Heart right ventricle (tissue), 16 donors: ENCODE measurements at regions not wholly inside any gene's neighbourhood (a gene's known extent, or its start where the extent isn't known, plus 50 kb on each side); places are given as distances from the start of the nearest gene placed in this dataset.

Source experiments
- ATAC-seq, 8 donors: fragments of 200-7000 bp; cut with Tn5 transposase; one replicate each; pipeline ENCODE4 v1.9.1; 2020; ENCODE audit warnings: mild to moderate bottlenecking in 8 of 8, moderate library complexity in 8 of 8, moderate number of reproducible peaks in 1 of 8
- DNase-seq, 2 donors: peaks; one replicate each; pipeline ENCODE4 v3.0.0-alpha.2; 2020
- H3K27ac ChIP-seq, 10 donors: fragments of 200-600 bp; sonication (generic) in 2 of 10; one replicate each; pipeline versions ENCODE4 v1.5.0 to v1.8.0; 2020 to 2022; ENCODE audit warnings: mild to moderate bottlenecking in 3 of 10
- H3K27me3 ChIP-seq, 7 donors: fragments of 200-600 bp; one replicate each; pipeline ENCODE4 v1.8.0; 2021 to 2022; ENCODE audit warnings: mild to moderate bottlenecking in 2 of 7
- H3K36me3 ChIP-seq, 9 donors: fragments of 200-600 bp; sonication (generic) in 1 of 9; one replicate each; pipeline versions ENCODE4 v1.5.0 to v1.8.0; 2020 to 2022; ENCODE audit warnings: mild to moderate bottlenecking in 2 of 9
- H3K4me1 ChIP-seq, 9 donors: fragments of 200-600 bp; sonication (generic) in 1 of 9; one replicate each; pipeline versions ENCODE4 v1.5.0 to v1.8.0; 2020 to 2022; ENCODE audit warnings: mild to moderate bottlenecking in 4 of 9
- H3K4me3 ChIP-seq, 10 donors: fragments of 200-600 bp; sonication (generic) in 2 of 10; one replicate each; pipeline versions ENCODE4 v1.5.0 to v1.8.0; 2020 to 2022; ENCODE audit warnings: mild to moderate bottlenecking in 7 of 10, moderate library complexity in 2 of 10
- H3K9me3 ChIP-seq, 11 donors: fragments of 200-600 bp in 10 of 11; sonication (generic) in 2 of 11; one replicate each; pipeline versions ENCODE4 v1.5.0 to v1.8.0; 2013 to 2022; ENCODE audit warnings: mild to moderate bottlenecking in 2 of 11, control low read depth in 1 of 11, moderate library complexity in 1 of 11
- WGBS, 2 donors: extraction: QIAGEN DNeasy Blood & Tissue Kit; methylation state at CpG; one replicate each; pipeline ENCODE4 v1.1.7; 2013; ENCODE audit warnings: inconsistent platforms in 1 of 2; 5-methylcytosine and 5-hydroxymethylcytosine counted together
- intact Hi-C, 10 donors: fragments of 100-400 bp; cut with DNase I; formaldehyde crosslinking; loops; one replicate each; pipeline versions ENCODE4 v1.11.1 to v1.14.2; 2022
- TF ChIP-seq, protein P1 (sequence below), 9 donors: fragments of 200-600 bp; sonication (generic) in 2 of 9; IDR thresholded peaks; one replicate each; pipeline versions ENCODE4 v1.5.0 to v1.8.0; 2021 to 2022; ENCODE audit warnings: antibody characterized with exemption in 9 of 9, mild to moderate bottlenecking in 5 of 9, moderate library complexity in 1 of 9
- donor health status: Arrhythmogenic right ventricular cardiomyopathy.
- donor health status: ischemic (EF 13 %, LVEDD 7.1; RV severe dilation, severe dysfunction).
- donor health status: healthy with polysubstance abuse.
- donor health status: DM: no; HTN: yes; CAD: no.
- donor health status: DM: no; HTN: no; CAD: no.
- donor health status: ischemic (EF 25% LVEDD 6.9; RV normal size, moderate dysfunction).
- donor health status: ischemic (EF 25% LVEDD 5.7; RV mildly dilated, moderate dysfunction).
- donor health status: healthy.
- donor health status: DM: yes; HTN: yes; CAD: no.
- donor health status: Ischemic cardiomyopathy.
- donor health status: ischemic (EF 35%, LVEDD 5.7; RV mildly dilated, moderate dysfunction).
- donor health status: nonischemic (EF 11% LVEDD 7.7; RV severe dilation, severe dysfunction).
- donor health status: DM: yes; HTN: yes; CAD: no.
- donor health status: PGD.
- donor health status: ischemic (EF 29% LVEDD 5.4; RV normal size, mild dysfunction).
- donor health status: nonischemic (EF 23%, LVEDD 6.1; RV moderate dilation, normal function).

DNA sequence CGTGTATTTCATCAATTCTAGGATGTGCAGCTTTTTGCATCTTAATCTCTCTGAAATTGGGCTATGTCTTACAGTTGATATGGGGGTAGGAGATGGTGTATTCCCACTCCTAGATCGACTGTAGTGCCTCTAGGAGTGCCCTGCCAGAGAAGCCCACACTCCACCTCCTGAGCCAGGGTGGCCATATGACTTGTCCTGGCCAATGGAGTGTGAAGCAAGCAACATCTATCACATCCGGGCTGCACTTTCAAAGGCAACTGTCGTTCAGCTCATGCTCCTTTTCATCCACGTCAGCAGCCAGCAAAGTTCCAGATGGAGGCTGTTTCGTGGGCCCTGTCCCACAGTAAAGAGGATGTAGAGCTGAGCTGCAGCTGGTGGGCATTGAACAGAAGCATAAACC lies 149.4 kb upstream of the SLC1A4 start:
- H3K27me3 ChIP-seq: no peaks in the 10 kb centered on the region
- no peak overlapping the region for H3K4me3 ChIP-seq
- H3K4me1 ChIP-seq: peaks cover 0 to 54% (median 5%) of the 10 kb centered on the region in 9 donors
- H3K27ac ChIP-seq: peak overlapping the region in 1 of 10 donors; percentile 81
- H3K36me3 ChIP-seq: no peaks in the 10 kb centered on the region
- ATAC-seq (peak in 3 of 8 donors; percentile 27 to 52 (median 36)), DNase-seq (no peak)
- TF ChIP-seq, protein P1, sequence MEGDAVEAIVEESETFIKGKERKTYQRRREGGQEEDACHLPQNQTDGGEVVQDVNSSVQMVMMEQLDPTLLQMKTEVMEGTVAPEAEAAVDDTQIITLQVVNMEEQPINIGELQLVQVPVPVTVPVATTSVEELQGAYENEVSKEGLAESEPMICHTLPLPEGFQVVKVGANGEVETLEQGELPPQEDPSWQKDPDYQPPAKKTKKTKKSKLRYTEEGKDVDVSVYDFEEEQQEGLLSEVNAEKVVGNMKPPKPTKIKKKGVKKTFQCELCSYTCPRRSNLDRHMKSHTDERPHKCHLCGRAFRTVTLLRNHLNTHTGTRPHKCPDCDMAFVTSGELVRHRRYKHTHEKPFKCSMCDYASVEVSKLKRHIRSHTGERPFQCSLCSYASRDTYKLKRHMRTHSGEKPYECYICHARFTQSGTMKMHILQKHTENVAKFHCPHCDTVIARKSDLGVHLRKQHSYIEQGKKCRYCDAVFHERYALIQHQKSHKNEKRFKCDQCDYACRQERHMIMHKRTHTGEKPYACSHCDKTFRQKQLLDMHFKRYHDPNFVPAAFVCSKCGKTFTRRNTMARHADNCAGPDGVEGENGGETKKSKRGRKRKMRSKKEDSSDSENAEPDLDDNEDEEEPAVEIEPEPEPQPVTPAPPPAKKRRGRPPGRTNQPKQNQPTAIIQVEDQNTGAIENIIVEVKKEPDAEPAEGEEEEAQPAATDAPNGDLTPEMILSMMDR (IDR thresholded peaks at IDR 0.05): no peak
- intact Hi-C loops: loop anchor here in 3 of 10 donors (10.0 kb wide), 3 partner anchors 75 to 195 kb away; no protein-coding TSS in a partner anchor
- H3K9me3 ChIP-seq: no peaks in the 10 kb centered on the region
- WGBS, 2 donors: 68 to 70% methylated on average over 6 of the region's 6 CpGs

DNA sequence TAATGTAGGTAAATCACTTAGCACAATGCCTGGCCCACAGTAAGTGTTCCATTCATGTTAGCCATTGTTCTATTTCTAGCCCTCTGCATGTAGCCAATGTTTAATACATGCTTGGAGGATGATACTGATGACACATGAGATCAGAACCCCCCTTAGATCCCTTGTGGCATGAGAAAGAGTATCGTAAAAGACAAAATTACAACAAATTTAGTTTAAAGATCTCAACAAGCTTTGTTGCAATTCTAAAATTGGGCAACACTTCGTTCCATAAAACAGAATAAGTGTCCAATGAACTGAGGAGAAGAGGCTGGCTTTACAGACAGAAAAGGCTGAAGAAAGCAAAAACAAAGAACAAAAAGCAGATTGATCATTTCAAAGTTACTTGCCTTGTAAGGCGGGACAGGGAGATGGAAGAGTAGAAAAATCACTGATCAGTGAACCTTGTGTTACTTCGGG lies 148.7 kb upstream of the SLC1A4 start:
- DNase-seq (no peak), ATAC-seq (peak in 1 of 8 donors; percentile 30)
- H3K36me3 ChIP-seq: no peaks in the 10 kb centered on the region
- intact Hi-C loops: no loop called here
- H3K4me3 ChIP-seq: no peak overlapping the region
- H3K27ac ChIP-seq: peak overlapping the region in 1 of 10 donors; percentile 81
- H3K9me3 ChIP-seq: no peaks in the 10 kb centered on the region
- no peaks in the 10 kb centered on the region for H3K27me3 ChIP-seq
- TF ChIP-seq, protein P1 (IDR thresholded peaks at IDR 0.05): no peak
- WGBS, 2 donors: 73 to 74% methylated on average over 4 of the region's 4 CpGs
- peaks cover 0 to 57% (median 5%) of the 10 kb centered on the region in 9 donors for H3K4me1 ChIP-seq

DNA sequence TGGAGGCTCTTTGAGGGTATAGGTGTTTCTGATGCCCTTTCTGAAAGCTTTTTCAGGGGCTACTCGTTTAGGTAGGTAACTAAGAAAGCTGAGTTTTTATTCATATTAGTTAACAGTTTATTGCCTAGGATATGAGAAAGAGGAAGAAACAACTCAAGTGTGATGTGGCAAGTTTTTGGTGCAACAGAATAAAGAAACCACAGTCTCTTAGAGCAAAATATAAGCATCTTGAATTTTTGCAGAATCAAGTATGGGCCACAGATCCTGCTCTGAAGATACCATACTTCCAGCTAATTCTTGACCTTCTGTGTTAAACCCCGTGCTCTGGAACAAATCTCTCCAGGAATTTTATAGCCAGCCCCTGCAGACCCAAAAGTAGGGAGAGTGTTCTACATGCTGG lies 147.7 kb upstream of the SLC1A4 start:
- TF ChIP-seq, protein P1 (IDR thresholded peaks at IDR 0.05): no peak
- Histone ChIP-seq H3K9me3 (no peaks in the 10 kb centered on the region), H3K4me1 (peaks cover 0 to 67% (median 5%) of the 10 kb centered on the region in 9 donors), H3K4me3 (no peak overlapping the region), H3K27ac (peak overlapping the region in 1 of 10 donors; percentile 81), H3K27me3 (no peaks in the 10 kb centered on the region), H3K36me3 (no peaks in the 10 kb centered on the region)
- intact Hi-C loops: no loop called here
- ATAC-seq: no peak
- DNase-seq: no peak
- WGBS, 2 donors: 49 to 68% methylated on average over 2 of the region's 2 CpGs

DNA sequence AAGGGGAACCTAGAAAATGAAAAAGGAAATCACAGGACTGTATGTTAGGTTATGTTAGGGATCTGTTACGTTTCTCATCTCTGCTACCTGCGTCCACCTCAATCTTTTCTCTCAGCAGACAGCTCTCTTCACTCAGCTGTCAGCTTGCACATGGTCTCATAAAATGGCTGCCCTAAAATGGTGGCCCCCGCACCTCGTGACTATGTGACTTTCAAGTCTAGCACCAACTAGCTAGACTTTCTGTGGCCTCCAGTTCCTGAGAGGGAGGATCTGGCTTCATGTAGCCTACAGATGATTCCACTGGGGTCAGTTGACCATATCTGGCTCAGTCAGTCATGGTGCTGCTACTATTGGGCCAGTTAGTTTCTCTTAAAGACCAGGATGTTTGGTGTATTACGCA lies 147.2 kb upstream of the SLC1A4 start:
- H3K4me1 ChIP-seq: peaks cover 0 to 71% (median 5%) of the 10 kb centered on the region in 9 donors
- 88 to 96% methylated on average over 5 of the region's 5 CpGs for WGBS, 2 donors
- intact Hi-C loops: no loop called here

More for the DNA sequence above, 147.2 kb upstream of the SLC1A4 start:
- Histone ChIP-seq H3K27me3 (no peaks in the 10 kb centered on the region), H3K4me3 (no peak overlapping the region), H3K9me3 (no peaks in the 10 kb centered on the region), H3K27ac (peak overlapping the region in 1 of 10 donors; percentile 81), H3K36me3 (no peaks in the 10 kb centered on the region)
- ATAC-seq: no peak
- no peak for DNase-seq
- TF ChIP-seq, protein P1 (IDR thresholded peaks at IDR 0.05): no peak
